CD4-positive, alpha-beta T cell (primary cell): ENCODE measurements at regions not wholly inside any gene's neighbourhood (a gene's known extent, or its start where the extent isn't known, plus 50 kb on each side); places are given as distances from the start of the nearest gene placed in this dataset.

Experiments
- ATAC-seq: fragments of 200-7000 bp; cut with Tn5 transposase; one replicate; pipeline ENCODE4 v1.10.0; 2022; ENCODE audit warnings: mild to moderate bottlenecking; ENCODE audit not compliant: poor library complexity
- CTCF ChIA-PET: fragments of 350-600 bp; sonication (Branson Sonifier 250); formaldehyde crosslinking; loops from one replicate; lab custom pipeline; 2021; ENCODE audit warnings: antibody characterized with exemption, inconsistent platforms; lab: Charles Lee
- POLR2A ChIA-PET: fragments of 350-600 bp; sonication (Branson Sonifier 250); formaldehyde crosslinking; loops from one replicate; lab custom pipeline; 2021; ENCODE audit warnings: antibody characterized with exemption, inconsistent platforms; lab: Charles Lee
- DNase-seq, 14 experiments: peaks; one replicate each; pipeline ENCODE4 v3.0.0-alpha.2; 2013 to 2020; ENCODE audit warnings: mixed read lengths in 2 of 14
- H3K27ac ChIP-seq, 2 donors: one replicate each; pipeline versions ENCODE4 v1.5.1 to v1.7.0; 2013; ENCODE audit warnings: low read length in 2 of 2, low read depth in 1 of 2, mild to moderate bottlenecking in 1 of 2
- H3K27me3 ChIP-seq, 2 experiments: 1 replicate in 1 of 2; 2 replicates in 1 of 2; pipeline versions ENCODE4 v1.6.1 to v1.7.0; 2013; ENCODE audit warnings: low read length in 2 of 2, control low read depth in 1 of 2, mild to moderate bottlenecking in 1 of 2, moderate library complexity in 1 of 2; ENCODE audit not compliant: insufficient read depth in 2 of 2, control insufficient read depth in 1 of 2
- H3K36me3 ChIP-seq: one replicate; pipeline ENCODE4 v1.6.1; 2013; ENCODE audit warnings: low read length, control low read depth; ENCODE audit not compliant: insufficient read depth
- H3K4me1 ChIP-seq: one replicate; pipeline ENCODE4 v1.6.1; 2013; ENCODE audit warnings: low read length, control low read depth; ENCODE audit not compliant: insufficient read depth
- H3K4me3 ChIP-seq: one replicate; pipeline ENCODE4 v1.5.1; 2013; ENCODE audit warnings: mild to moderate bottlenecking, low read length, moderate library complexity
- H3K9me3 ChIP-seq, 2 experiments: 1 replicate in 1 of 2; 2 replicates in 1 of 2; pipeline versions ENCODE4 v1.6.1 to v1.7.0; 2013; ENCODE audit warnings: low read length in 2 of 2, mild to moderate bottlenecking in 2 of 2, control low read depth in 1 of 2, moderate library complexity in 1 of 2; ENCODE audit not compliant: control insufficient read depth in 1 of 2, insufficient read depth in 1 of 2
- H3K27ac Mint-ChIP-seq: one replicate; pipeline ENCODE4 v1.8.0; 2020; ENCODE audit warnings: mixed read lengths
- H3K27me3 Mint-ChIP-seq: one replicate; pipeline ENCODE4 v1.8.0; 2021; ENCODE audit warnings: mixed read lengths
- H3K36me3 Mint-ChIP-seq: one replicate; pipeline ENCODE4 v1.8.0; 2021; ENCODE audit warnings: low read depth, mixed read lengths
- H3K4me1 Mint-ChIP-seq: one replicate; pipeline ENCODE4 v1.8.0; 2021; ENCODE audit warnings: low read depth, mixed read lengths
- H3K4me3 Mint-ChIP-seq: one replicate; pipeline ENCODE4 v1.8.0; 2020; ENCODE audit warnings: mild to moderate bottlenecking, mixed read lengths
- H3K9me3 Mint-ChIP-seq: one replicate; pipeline ENCODE4 v1.8.0; 2020; ENCODE audit warnings: mixed read lengths
- intact Hi-C, 2 experiments: fragments of 100-400 bp; cut with DNase I in 1 of 2; cut with micrococcal nuclease in 1 of 2; formaldehyde crosslinking; loops; one replicate each; pipeline versions ENCODE4 v1.15.1 to v1.9.0; 2023 to 2025; cut with DNase I, micrococcal nuclease
- TF ChIP-seq, protein P1 (sequence below): fragments of 200-600 bp; IDR thresholded peaks from one replicate; pipeline ENCODE4 v1.8.0; 2022; ENCODE audit warnings: antibody characterized with exemption, mild to moderate bottlenecking

DNA sequence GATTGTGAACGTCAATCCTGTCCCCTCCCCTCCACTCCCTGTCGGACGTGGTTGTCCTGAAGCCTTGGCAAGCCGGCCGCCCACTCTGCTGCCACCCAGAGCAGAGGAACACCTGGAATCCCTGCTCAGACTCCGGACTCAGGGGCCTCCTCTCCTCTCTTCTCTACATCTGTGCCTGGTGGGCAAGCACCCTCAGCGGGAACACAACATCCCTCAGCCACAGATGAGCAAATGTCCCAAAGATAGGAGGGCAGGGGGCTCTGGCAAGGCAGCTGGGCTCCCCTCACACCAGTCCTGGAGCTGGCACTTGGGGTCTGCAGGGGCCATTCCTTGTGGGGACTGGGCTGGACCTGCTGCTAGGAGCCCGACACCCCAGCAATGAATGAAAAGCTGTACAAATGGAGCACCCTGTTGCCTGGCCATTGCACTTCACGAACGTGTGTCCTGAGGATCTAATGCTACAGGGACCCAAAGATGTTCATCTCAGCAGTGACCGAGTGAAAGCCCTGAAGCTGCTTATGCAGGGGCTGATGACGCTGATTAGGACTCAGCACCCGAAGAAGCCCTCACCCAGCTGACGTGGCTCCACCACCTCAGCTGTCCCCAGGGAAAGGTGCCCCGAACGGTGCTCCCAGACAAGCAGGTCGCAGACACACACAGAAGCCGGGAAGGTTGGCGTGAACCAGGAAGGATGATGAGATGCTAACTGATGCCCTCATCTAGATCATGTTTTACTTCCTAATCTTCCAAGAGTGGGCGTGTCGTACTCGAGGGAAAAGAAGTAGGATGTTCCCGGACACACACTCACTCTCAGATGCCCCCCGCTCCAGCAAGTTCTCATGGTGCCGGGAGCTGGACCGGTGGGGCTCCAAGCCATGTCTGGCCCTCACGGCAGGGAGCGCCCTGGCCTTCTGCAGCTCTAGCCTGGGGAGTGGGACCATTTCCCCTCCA is 177.0 kb upstream of the PPP1R26 start:
- no peak overlapping the region for H3K27ac Mint-ChIP-seq
- Histone ChIP-seq H3K27me3 (peaks cover 4% of the 10 kb centered on the region in 2 experiments), H3K9me3 (peaks cover 0 to 12% of the 10 kb centered on the region in 2 experiments), H3K27ac (no peak overlapping the region), H3K4me1 (no peaks in the 10 kb centered on the region), H3K36me3 (no peaks in the 10 kb centered on the region), H3K4me3 (no peak overlapping the region)
- CTCF ChIA-PET, result no interaction called here
- TF ChIP-seq, protein P1, sequence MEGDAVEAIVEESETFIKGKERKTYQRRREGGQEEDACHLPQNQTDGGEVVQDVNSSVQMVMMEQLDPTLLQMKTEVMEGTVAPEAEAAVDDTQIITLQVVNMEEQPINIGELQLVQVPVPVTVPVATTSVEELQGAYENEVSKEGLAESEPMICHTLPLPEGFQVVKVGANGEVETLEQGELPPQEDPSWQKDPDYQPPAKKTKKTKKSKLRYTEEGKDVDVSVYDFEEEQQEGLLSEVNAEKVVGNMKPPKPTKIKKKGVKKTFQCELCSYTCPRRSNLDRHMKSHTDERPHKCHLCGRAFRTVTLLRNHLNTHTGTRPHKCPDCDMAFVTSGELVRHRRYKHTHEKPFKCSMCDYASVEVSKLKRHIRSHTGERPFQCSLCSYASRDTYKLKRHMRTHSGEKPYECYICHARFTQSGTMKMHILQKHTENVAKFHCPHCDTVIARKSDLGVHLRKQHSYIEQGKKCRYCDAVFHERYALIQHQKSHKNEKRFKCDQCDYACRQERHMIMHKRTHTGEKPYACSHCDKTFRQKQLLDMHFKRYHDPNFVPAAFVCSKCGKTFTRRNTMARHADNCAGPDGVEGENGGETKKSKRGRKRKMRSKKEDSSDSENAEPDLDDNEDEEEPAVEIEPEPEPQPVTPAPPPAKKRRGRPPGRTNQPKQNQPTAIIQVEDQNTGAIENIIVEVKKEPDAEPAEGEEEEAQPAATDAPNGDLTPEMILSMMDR, result no peak
- intact Hi-C loops, result no loop called here
- H3K36me3 Mint-ChIP-seq, result no peaks in the 10 kb centered on the region
- H3K4me3 Mint-ChIP-seq, result no peak overlapping the region
- no peak for ATAC-seq
- H3K27me3 Mint-ChIP-seq, result peaks cover 11% of the 10 kb centered on the region
- POLR2A ChIA-PET, result no interaction called here
- no peak for DNase-seq
- no peaks in the 10 kb centered on the region for H3K4me1 Mint-ChIP-seq
- no peaks in the 10 kb centered on the region for H3K9me3 Mint-ChIP-seq

DNA sequence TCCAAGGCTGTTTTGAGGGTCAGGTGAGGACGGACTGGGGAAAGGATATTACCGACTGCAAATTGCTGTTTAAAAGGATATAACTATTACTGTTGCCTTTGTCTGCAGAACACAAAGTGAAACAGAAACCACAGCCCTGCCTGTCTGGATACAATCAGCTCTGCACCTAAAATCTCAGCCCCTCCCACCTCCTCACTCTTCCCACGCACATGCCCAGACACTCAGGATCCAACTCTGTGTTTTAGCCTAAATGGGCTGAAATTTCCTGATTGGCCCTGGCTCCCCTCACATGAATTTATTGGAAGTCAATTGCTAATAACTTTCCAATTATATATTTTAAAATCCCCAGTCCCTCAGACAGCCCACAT is 176.3 kb upstream of the PPP1R26 start:
- Histone ChIP-seq H3K36me3 (no peaks in the 10 kb centered on the region), H3K4me1 (no peaks in the 10 kb centered on the region), H3K27ac (no peak overlapping the region), H3K4me3 (no peak overlapping the region), H3K9me3 (peaks cover 0 to 12% of the 10 kb centered on the region in 2 experiments), H3K27me3 (peaks cover 4% of the 10 kb centered on the region in 2 experiments)
- H3K9me3 Mint-ChIP-seq, result no peaks in the 10 kb centered on the region
- H3K27ac Mint-ChIP-seq, result no peak overlapping the region
- DNase-seq (no peak), ATAC-seq (no peak)
- CTCF ChIA-PET, result no interaction called here
- H3K4me1 Mint-ChIP-seq, result no peaks in the 10 kb centered on the region
- peaks cover 10% of the 10 kb centered on the region for H3K27me3 Mint-ChIP-seq
- TF ChIP-seq, protein P1, result no peak
- no peak overlapping the region for H3K4me3 Mint-ChIP-seq
- no peaks in the 10 kb centered on the region for H3K36me3 Mint-ChIP-seq
- POLR2A ChIA-PET, result no interaction called here
- intact Hi-C loops, result no loop called here

GRCh38 chr9:135303865-135304499 is 175.6 kb upstream of the PPP1R26 start:
- H3K4me1 Mint-ChIP-seq, result no peaks in the 10 kb centered on the region
- H3K27me3 ChIP-seq, result peaks cover 4% of the 10 kb centered on the region in 2 experiments
- no peak for ATAC-seq
- H3K4me3 Mint-ChIP-seq, result no peak overlapping the region
- no peak overlapping the region for H3K27ac Mint-ChIP-seq
- no peaks in the 10 kb centered on the region for H3K4me1 ChIP-seq
- ChIA-PET POLR2A (no interaction called here), CTCF (no interaction called here)
- no peak overlapping the region for H3K4me3 ChIP-seq
- no peaks in the 10 kb centered on the region for H3K36me3 ChIP-seq
- TF ChIP-seq, protein P1, result no peak
- H3K36me3 Mint-ChIP-seq, result no peaks in the 10 kb centered on the region
- H3K27ac ChIP-seq, result no peak overlapping the region
- peaks cover 0 to 12% of the 10 kb centered on the region in 2 experiments for H3K9me3 ChIP-seq
- no peak for DNase-seq
- peaks cover 12% of the 10 kb centered on the region for H3K27me3 Mint-ChIP-seq
- no peaks in the 10 kb centered on the region for H3K9me3 Mint-ChIP-seq
- intact Hi-C loops, result no loop called here
